SKM-1 treated with dmso at 0.1 percent for 144 hours (cell line): ENCODE measurements at regions not wholly inside any gene's neighbourhood (a gene's known extent, or its start where the extent isn't known, plus 50 kb on each side); places are given as distances from the start of the nearest gene placed in this dataset.

Experiments used
- DNase-seq: peaks from one replicate; lab custom pipeline; 2025; ENCODE audit not compliant: unreplicated experiment; lab: John Stamatoyannopoulos, UW

GRCh38 chr9:99363509-99363908 lies 141.4 kb downstream of the SEC61B start:
- no peak for DNase-seq

GRCh38 chr9:99365233-99365980 lies 143.3 kb downstream of the SEC61B start:
- no peak for DNase-seq

- no peak for DNase-seq
Observed at GRCh38 chr9:99366183-99366582, 144.1 kb downstream of the SEC61B start.

GRCh38 chr9:99366621-99367020 lies 144.5 kb downstream of the SEC61B start:
- no peak for DNase-seq

GRCh38 chr9:99368341-99369326 lies 146.6 kb downstream of the SEC61B start:
- peak; percentile 1 for DNase-seq

GRCh38 chr9:99369327-99369722 lies 147.2 kb downstream of the SEC61B start:
- DNase-seq: no peak

GRCh38 chr9:99370376-99370775 lies 148.3 kb downstream of the SEC61B start:
- no peak for DNase-seq

- no peak for DNase-seq
Observed at GRCh38 chr9:99371376-99371775, 149.3 kb downstream of the SEC61B start.

- no peak for DNase-seq
Observed at GRCh38 chr9:99373912-99374311, 151.8 kb downstream of the SEC61B start.

- no peak for DNase-seq
Observed at GRCh38 chr9:99374793-99375192, 152.7 kb downstream of the SEC61B start.

GRCh38 chr9:99375481-99375880 lies 153.4 kb downstream of the SEC61B start:
- no peak for DNase-seq

- no peak for DNase-seq
Observed at GRCh38 chr9:99377790-99378775, 156.0 kb downstream of the SEC61B start.

- DNase-seq: no peak
Observed at GRCh38 chr9:99383536-99383935, 161.5 kb downstream of the SEC61B start.

- no peak for DNase-seq
Observed at GRCh38 chr9:99385215-99385614, 163.1 kb downstream of the SEC61B start.

GRCh38 chr9:99385814-99386279 lies 163.8 kb downstream of the SEC61B start:
- DNase-seq: no peak

- no peak for DNase-seq
Observed at GRCh38 chr9:99387431-99387830, 165.3 kb downstream of the SEC61B start.

- no peak for DNase-seq
Observed at GRCh38 chr9:99389087-99390033, 167.3 kb downstream of the SEC61B start.

- DNase-seq: no peak
Observed at GRCh38 chr9:99391937-99392594, 170.0 kb downstream of the SEC61B start.

GRCh38 chr9:99392986-99393385 lies 170.9 kb downstream of the SEC61B start:
- no peak for DNase-seq
